ENCODE measurements at regions not wholly inside any gene's neighbourhood (a gene's known extent, or its start where the extent isn't known, plus 50 kb on each side); places are given as distances from the start of the nearest gene placed in this dataset.

DNA sequence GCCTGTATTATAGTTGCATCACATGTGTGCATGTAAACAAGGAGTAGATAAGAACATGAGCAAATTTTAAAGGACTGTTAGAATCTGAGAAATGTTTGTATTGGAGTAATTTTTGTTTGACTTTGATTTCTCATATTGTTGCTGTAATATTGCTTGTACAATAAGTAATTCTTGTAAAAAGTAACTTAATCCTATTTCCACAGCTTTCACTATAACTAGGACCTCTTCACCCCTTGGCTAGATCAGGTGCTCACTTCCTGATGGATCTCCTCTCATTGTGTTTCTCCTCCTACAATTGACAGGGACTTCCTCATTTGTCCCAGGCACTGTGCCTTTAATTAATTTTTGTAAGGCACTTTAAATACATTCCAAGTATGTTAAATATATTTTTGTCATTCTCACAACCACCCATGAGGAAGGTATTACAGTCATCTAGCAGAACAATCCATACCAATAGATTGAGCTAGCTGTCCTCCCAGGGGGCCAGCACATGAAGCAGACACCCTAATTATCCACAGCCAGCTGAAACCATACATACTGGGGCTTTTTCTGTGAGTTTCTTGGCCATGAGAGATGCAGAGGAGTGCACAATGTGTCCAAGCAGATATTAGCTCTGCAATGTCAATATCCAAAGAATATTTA lies 359.5 kb upstream of the ACVR2A start:
- H3K27me3 ChIP-seq (ENCODE audit: control insufficient read depth, insufficient read depth, low read length) = no peaks in the 10 kb centered on the region
- no peaks in the 10 kb centered on the region for H3K4me1 ChIP-seq (ENCODE audit: control insufficient read depth, insufficient read depth, low read length)
- H3K4me3 ChIP-seq (ENCODE audit: low read length) = no peak overlapping the region
- no peak overlapping the region for H3K9ac ChIP-seq (ENCODE audit: low read length)
- no peaks in the 10 kb centered on the region for H3K36me3 ChIP-seq (ENCODE audit: control insufficient read depth, insufficient read depth, low read length)
- no peak overlapping the region for H3K27ac ChIP-seq (ENCODE audit: low read depth, low read length)

DNA sequence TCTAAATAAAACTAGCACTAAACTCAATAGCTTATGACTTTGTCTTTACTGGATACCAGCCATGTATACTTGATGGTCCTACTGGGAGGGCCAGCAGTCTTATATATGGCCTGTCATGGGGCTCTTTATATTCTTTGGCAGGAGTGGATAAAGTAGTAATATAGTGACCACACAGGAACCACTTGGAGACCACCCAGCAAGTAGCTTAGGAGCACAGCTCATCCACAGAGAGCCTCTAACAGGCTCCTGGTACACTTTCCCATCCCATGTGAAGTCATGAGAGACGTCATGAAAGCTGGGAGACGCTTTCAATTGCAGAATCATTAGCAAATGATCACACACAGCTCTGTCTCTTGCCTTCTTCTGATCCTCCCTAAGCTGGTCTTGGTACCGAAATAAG lies 360.9 kb upstream of the ACVR2A start:
- no peak overlapping the region for H3K4me3 ChIP-seq (ENCODE audit: low read length)
- no peaks in the 10 kb centered on the region for H3K4me1 ChIP-seq (ENCODE audit: control insufficient read depth, insufficient read depth, low read length)
- no peaks in the 10 kb centered on the region for H3K36me3 ChIP-seq (ENCODE audit: control insufficient read depth, insufficient read depth, low read length)
- no peak overlapping the region for H3K27ac ChIP-seq (ENCODE audit: low read depth, low read length)
- no peaks in the 10 kb centered on the region for H3K27me3 ChIP-seq (ENCODE audit: control insufficient read depth, insufficient read depth, low read length)
- H3K9ac ChIP-seq (ENCODE audit: low read length) = no peak overlapping the region

- H3K9ac ChIP-seq (ENCODE audit: low read length) = no peak overlapping the region
- H3K27ac ChIP-seq (ENCODE audit: low read depth, low read length) = no peak overlapping the region
- no peaks in the 10 kb centered on the region for H3K4me1 ChIP-seq (ENCODE audit: control insufficient read depth, insufficient read depth, low read length)
- H3K27me3 ChIP-seq (ENCODE audit: control insufficient read depth, insufficient read depth, low read length) = no peaks in the 10 kb centered on the region
- no peaks in the 10 kb centered on the region for H3K36me3 ChIP-seq (ENCODE audit: control insufficient read depth, insufficient read depth, low read length)
- no peak overlapping the region for H3K4me3 ChIP-seq (ENCODE audit: low read length)
Observed at GRCh38 chr2:147482916-147483669, 361.7 kb upstream of the ACVR2A start.

GRCh38 chr2:147482111-147482895 lies 362.5 kb upstream of the ACVR2A start:
- H3K4me1 ChIP-seq (ENCODE audit: control insufficient read depth, insufficient read depth, low read length) = no peaks in the 10 kb centered on the region
- H3K27ac ChIP-seq (ENCODE audit: low read depth, low read length) = no peak overlapping the region
- H3K27me3 ChIP-seq (ENCODE audit: control insufficient read depth, insufficient read depth, low read length) = no peaks in the 10 kb centered on the region
- H3K36me3 ChIP-seq (ENCODE audit: control insufficient read depth, insufficient read depth, low read length) = no peaks in the 10 kb centered on the region
- no peak overlapping the region for H3K9ac ChIP-seq (ENCODE audit: low read length)
- H3K4me3 ChIP-seq (ENCODE audit: low read length) = no peak overlapping the region

DNA sequence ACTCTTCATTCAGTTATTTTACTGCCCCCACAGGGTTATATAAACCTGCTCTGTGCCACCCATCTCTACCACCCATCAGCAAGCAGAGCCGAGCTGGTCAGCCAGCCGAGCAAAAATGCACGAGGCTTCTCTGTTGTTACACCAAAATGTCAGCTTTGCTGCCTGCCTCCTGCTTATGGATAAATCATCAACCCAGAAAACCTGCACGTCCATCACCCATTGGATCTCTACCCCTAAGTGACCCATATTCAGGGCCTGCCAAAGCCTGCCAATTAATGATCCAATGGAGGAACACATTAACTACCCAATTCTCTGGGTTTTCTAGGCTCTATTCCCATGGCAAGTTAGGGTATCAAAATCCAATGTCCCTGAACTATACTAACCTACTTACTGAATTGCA lies 365.5 kb upstream of the ACVR2A start:
- no peaks in the 10 kb centered on the region for H3K27me3 ChIP-seq (ENCODE audit: control insufficient read depth, insufficient read depth, low read length)
- H3K4me3 ChIP-seq (ENCODE audit: low read length) = no peak overlapping the region
- no peaks in the 10 kb centered on the region for H3K36me3 ChIP-seq (ENCODE audit: control insufficient read depth, insufficient read depth, low read length)

GRCh38 chr2:147473075-147473474 lies 371.8 kb upstream of the ACVR2A start:
- no peak overlapping the region for H3K4me3 ChIP-seq (ENCODE audit: low read length)
- no peak overlapping the region for H3K27ac ChIP-seq (ENCODE audit: low read depth, low read length)
- no peaks in the 10 kb centered on the region for H3K4me1 ChIP-seq (ENCODE audit: control insufficient read depth, insufficient read depth, low read length)
- no peaks in the 10 kb centered on the region for H3K27me3 ChIP-seq (ENCODE audit: control insufficient read depth, insufficient read depth, low read length)
- no peaks in the 10 kb centered on the region for H3K36me3 ChIP-seq (ENCODE audit: control insufficient read depth, insufficient read depth, low read length)
- no peak overlapping the region for H3K9ac ChIP-seq (ENCODE audit: low read length)

More for the DNA sequence above, 365.5 kb upstream of the ACVR2A start:
- H3K9ac ChIP-seq (ENCODE audit: low read length) = no peak overlapping the region
- H3K4me1 ChIP-seq (ENCODE audit: control insufficient read depth, insufficient read depth, low read length) = no peaks in the 10 kb centered on the region
- no peak overlapping the region for H3K27ac ChIP-seq (ENCODE audit: low read depth, low read length)

- Histone ChIP-seq H3K4me3 (ENCODE audit: low read length) (no peak overlapping the region), H3K27ac (ENCODE audit: low read depth, low read length) (no peak overlapping the region), H3K36me3 (ENCODE audit: control insufficient read depth, insufficient read depth, low read length) (no peaks in the 10 kb centered on the region), H3K9ac (ENCODE audit: low read length) (no peak overlapping the region), H3K4me1 (ENCODE audit: control insufficient read depth, insufficient read depth, low read length) (no peaks in the 10 kb centered on the region), H3K27me3 (ENCODE audit: control insufficient read depth, insufficient read depth, low read length) (no peaks in the 10 kb centered on the region)
Observed at GRCh38 chr2:147471126-147471525, 373.7 kb upstream of the ACVR2A start.

- Histone ChIP-seq H3K27me3 (ENCODE audit: control insufficient read depth, insufficient read depth, low read length) (no peaks in the 10 kb centered on the region), H3K9ac (ENCODE audit: low read length) (no peak overlapping the region), H3K4me1 (ENCODE audit: control insufficient read depth, insufficient read depth, low read length) (no peaks in the 10 kb centered on the region), H3K4me3 (ENCODE audit: low read length) (no peak overlapping the region), H3K36me3 (ENCODE audit: control insufficient read depth, insufficient read depth, low read length) (no peaks in the 10 kb centered on the region), H3K27ac (ENCODE audit: low read depth, low read length) (no peak overlapping the region)
Observed at GRCh38 chr2:147469471-147469870, 375.4 kb upstream of the ACVR2A start.

DNA sequence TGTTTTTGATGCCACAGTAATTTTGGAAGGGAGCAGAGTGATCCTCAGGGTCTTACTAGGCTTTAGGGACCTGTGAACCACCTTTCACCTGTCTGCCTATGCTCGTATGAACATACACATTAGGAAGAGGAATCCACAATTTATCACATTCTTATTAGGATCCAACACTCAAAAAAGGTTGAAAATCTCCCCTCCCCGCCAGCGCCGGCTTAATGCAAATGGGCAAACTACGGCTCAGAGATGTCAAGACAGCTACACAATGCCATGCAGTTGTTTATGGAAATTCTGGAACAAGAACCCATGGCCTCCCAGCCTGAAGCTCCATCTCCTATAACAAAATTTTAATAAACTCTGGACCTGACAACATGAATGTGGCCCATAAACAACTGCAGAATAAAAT lies 375.9 kb upstream of the ACVR2A start:
- Histone ChIP-seq H3K27ac (ENCODE audit: low read depth, low read length) (no peak overlapping the region), H3K4me1 (ENCODE audit: control insufficient read depth, insufficient read depth, low read length) (no peaks in the 10 kb centered on the region), H3K4me3 (ENCODE audit: low read length) (no peak overlapping the region), H3K36me3 (ENCODE audit: control insufficient read depth, insufficient read depth, low read length) (no peaks in the 10 kb centered on the region), H3K27me3 (ENCODE audit: control insufficient read depth, insufficient read depth, low read length) (no peaks in the 10 kb centered on the region), H3K9ac (ENCODE audit: low read length) (no peak overlapping the region)

DNA sequence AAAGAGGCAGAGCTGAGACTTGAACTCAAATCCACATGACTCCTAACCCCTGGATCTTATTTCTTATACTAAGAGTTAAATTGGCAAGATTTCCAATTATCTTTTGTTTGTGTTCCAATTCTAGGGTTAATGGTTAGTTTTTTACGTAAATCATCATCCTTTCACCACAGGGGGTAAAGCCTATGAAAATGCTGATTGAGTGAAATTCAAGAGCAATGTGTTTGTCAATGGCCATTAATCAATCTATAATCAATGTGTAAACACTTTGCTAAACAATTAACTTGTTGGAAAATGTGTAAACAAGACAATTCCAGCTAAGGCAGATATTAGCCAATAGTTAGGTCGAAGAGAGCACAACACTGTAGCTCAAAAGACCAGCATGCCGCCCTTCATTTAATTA lies 376.5 kb upstream of the ACVR2A start:
- Histone ChIP-seq H3K4me1 (ENCODE audit: control insufficient read depth, insufficient read depth, low read length) (no peaks in the 10 kb centered on the region), H3K27ac (ENCODE audit: low read depth, low read length) (no peak overlapping the region), H3K27me3 (ENCODE audit: control insufficient read depth, insufficient read depth, low read length) (no peaks in the 10 kb centered on the region), H3K4me3 (ENCODE audit: low read length) (no peak overlapping the region), H3K9ac (ENCODE audit: low read length) (no peak overlapping the region), H3K36me3 (ENCODE audit: control insufficient read depth, insufficient read depth, low read length) (no peaks in the 10 kb centered on the region)

GRCh38 chr2:147467441-147467840 lies 377.4 kb upstream of the ACVR2A start:
- Histone ChIP-seq H3K4me1 (ENCODE audit: control insufficient read depth, insufficient read depth, low read length) (no peaks in the 10 kb centered on the region), H3K4me3 (ENCODE audit: low read length) (no peak overlapping the region), H3K27me3 (ENCODE audit: control insufficient read depth, insufficient read depth, low read length) (no peaks in the 10 kb centered on the region), H3K36me3 (ENCODE audit: control insufficient read depth, insufficient read depth, low read length) (no peaks in the 10 kb centered on the region), H3K27ac (ENCODE audit: low read depth, low read length) (no peak overlapping the region), H3K9ac (ENCODE audit: low read length) (no peak overlapping the region)

- no peak overlapping the region for H3K9ac ChIP-seq (ENCODE audit: low read length)
- no peak overlapping the region for H3K27ac ChIP-seq (ENCODE audit: low read depth, low read length)
- H3K4me3 ChIP-seq (ENCODE audit: low read length) = no peak overlapping the region
- no peaks in the 10 kb centered on the region for H3K4me1 ChIP-seq (ENCODE audit: control insufficient read depth, insufficient read depth, low read length)
- H3K36me3 ChIP-seq (ENCODE audit: control insufficient read depth, insufficient read depth, low read length) = no peaks in the 10 kb centered on the region
- no peaks in the 10 kb centered on the region for H3K27me3 ChIP-seq (ENCODE audit: control insufficient read depth, insufficient read depth, low read length)
Observed at GRCh38 chr2:147464737-147465357, 380.0 kb upstream of the ACVR2A start.

Data from rectal smooth muscle tissue (tissue), 1 donor.